Endodermal cell (in vitro differentiated cells): ENCODE measurements at regions not wholly inside any gene's neighbourhood (a gene's known extent, or its start where the extent isn't known, plus 50 kb on each side); places are given as distances from the start of the nearest gene placed in this dataset.

Source experiments
- DNase-seq: peaks from one replicate; pipeline ENCODE4 v3.0.0-alpha.2; 2017
- H3K27ac ChIP-seq: 2 replicates; pipeline ENCODE4 v1.5.1; 2013; ENCODE audit warnings: mild to moderate bottlenecking, low read depth, low read length, moderate library complexity
- H3K27me3 ChIP-seq: 2 replicates; pipeline ENCODE4 v1.6.1; 2013; ENCODE audit warnings: mild to moderate bottlenecking, low read length, moderate library complexity; ENCODE audit not compliant: insufficient read depth, control insufficient read depth, poor library complexity, severe bottlenecking
- H3K36me3 ChIP-seq: 2 replicates; pipeline ENCODE4 v1.7.0; 2013; ENCODE audit warnings: mild to moderate bottlenecking, low read length, moderate library complexity; ENCODE audit not compliant: control insufficient read depth, insufficient read depth
- H3K4me1 ChIP-seq: one replicate; pipeline ENCODE4 v1.7.0; 2013; ENCODE audit warnings: low read length; ENCODE audit not compliant: control insufficient read depth, insufficient read depth
- H3K4me3 ChIP-seq: 2 replicates; pipeline ENCODE4 v1.5.1; 2013; ENCODE audit warnings: mild to moderate bottlenecking, low read length, moderate library complexity
- H3K9ac ChIP-seq: 2 replicates; pipeline ENCODE4 v1.6.1; 2013; ENCODE audit warnings: mild to moderate bottlenecking, low read length, moderate library complexity; ENCODE audit not compliant: poor library complexity, severe bottlenecking; ENCODE audit errors: extremely low read depth
- H3K9me3 ChIP-seq: 2 replicates; pipeline ENCODE4 v1.6.1; 2013; ENCODE audit warnings: mild to moderate bottlenecking, low read length, moderate library complexity; ENCODE audit not compliant: control insufficient read depth
- H3K27ac Mint-ChIP-seq: 2 replicates; pipeline ENCODE4 v1.8.0; 2020; ENCODE audit warnings: mixed read lengths
- H3K27me3 Mint-ChIP-seq: 2 replicates; pipeline ENCODE4 v1.8.0; 2021; ENCODE audit warnings: mild to moderate bottlenecking, mixed read lengths; ENCODE audit not compliant: insufficient read depth
- H3K36me3 Mint-ChIP-seq: 2 replicates; pipeline ENCODE4 v1.8.0; 2020; ENCODE audit warnings: low read depth, mixed read lengths
- H3K4me1 Mint-ChIP-seq: 2 replicates; pipeline ENCODE4 v1.8.0; 2020; ENCODE audit warnings: mixed read lengths
- H3K4me3 Mint-ChIP-seq: 2 replicates; pipeline ENCODE4 v1.8.0; 2020; ENCODE audit warnings: mild to moderate bottlenecking, moderate library complexity, mixed read lengths
- H3K9me3 Mint-ChIP-seq: 2 replicates; pipeline ENCODE4 v1.8.0; 2020; ENCODE audit warnings: mild to moderate bottlenecking, mixed read lengths
- WGBS, 2 experiments: methylation state at CpG; one replicate each; pipeline versions ENCODE4 v1.1.5 to v1.1.7; 2013; ENCODE audit warnings: missing lambda C conversion rate in 2 of 2, mixed read lengths in 1 of 2; ENCODE audit not compliant: insufficient coverage in 1 of 2, insufficient read length in 1 of 2; 5-methylcytosine and 5-hydroxymethylcytosine counted together
- TF ChIP-seq, protein P1 (sequence below): fragments of 200-600 bp; sonication (generic); conservative IDR thresholded peaks from 2 replicates; pipeline ENCODE4 v1.5.0; 2021; ENCODE audit warnings: antibody characterized with exemption, mild to moderate bottlenecking

DNA sequence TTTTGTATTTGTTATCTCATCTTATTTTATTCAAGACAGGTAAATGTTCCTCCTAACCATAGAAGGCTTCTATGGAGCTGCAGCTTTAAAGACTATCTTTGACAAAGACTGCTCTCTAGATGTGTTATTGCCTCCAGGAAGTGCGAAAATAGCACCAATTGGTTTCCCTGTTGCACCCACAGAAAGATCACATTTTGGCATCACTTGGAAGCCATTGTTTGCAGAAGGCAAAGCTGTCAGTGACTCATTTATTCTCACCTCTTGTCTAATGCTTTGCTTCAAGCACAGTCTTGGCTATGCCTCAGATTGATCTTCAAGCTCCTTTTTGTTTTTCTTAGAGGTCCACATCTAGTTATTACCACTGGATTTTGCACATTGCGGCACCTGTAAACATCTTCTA lies 150.3 kb downstream of the PCDH7 start:
- no peaks in the 10 kb centered on the region for H3K36me3 ChIP-seq
- H3K27ac ChIP-seq: no peak overlapping the region
- peaks cover 11% of the 10 kb centered on the region for H3K36me3 Mint-ChIP-seq
- no peak overlapping the region for H3K27ac Mint-ChIP-seq
- H3K27me3 ChIP-seq: no peaks in the 10 kb centered on the region
- H3K27me3 Mint-ChIP-seq: no peaks in the 10 kb centered on the region
- WGBS, 2 experiments: 88 to 92% methylated on average over 1 to 2 of the region's 2 CpGs
- H3K9ac ChIP-seq: no peak overlapping the region
- H3K9me3 ChIP-seq: no peaks in the 10 kb centered on the region
- peaks cover 21% of the 10 kb centered on the region for H3K4me1 Mint-ChIP-seq
- no peak overlapping the region for H3K4me3 Mint-ChIP-seq
- TF ChIP-seq, protein P1, sequence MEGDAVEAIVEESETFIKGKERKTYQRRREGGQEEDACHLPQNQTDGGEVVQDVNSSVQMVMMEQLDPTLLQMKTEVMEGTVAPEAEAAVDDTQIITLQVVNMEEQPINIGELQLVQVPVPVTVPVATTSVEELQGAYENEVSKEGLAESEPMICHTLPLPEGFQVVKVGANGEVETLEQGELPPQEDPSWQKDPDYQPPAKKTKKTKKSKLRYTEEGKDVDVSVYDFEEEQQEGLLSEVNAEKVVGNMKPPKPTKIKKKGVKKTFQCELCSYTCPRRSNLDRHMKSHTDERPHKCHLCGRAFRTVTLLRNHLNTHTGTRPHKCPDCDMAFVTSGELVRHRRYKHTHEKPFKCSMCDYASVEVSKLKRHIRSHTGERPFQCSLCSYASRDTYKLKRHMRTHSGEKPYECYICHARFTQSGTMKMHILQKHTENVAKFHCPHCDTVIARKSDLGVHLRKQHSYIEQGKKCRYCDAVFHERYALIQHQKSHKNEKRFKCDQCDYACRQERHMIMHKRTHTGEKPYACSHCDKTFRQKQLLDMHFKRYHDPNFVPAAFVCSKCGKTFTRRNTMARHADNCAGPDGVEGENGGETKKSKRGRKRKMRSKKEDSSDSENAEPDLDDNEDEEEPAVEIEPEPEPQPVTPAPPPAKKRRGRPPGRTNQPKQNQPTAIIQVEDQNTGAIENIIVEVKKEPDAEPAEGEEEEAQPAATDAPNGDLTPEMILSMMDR: no peak
- no peak for DNase-seq
- H3K9me3 Mint-ChIP-seq: no peaks in the 10 kb centered on the region
- H3K4me1 ChIP-seq: peaks cover 3% of the 10 kb centered on the region
- no peak overlapping the region for H3K4me3 ChIP-seq

DNA sequence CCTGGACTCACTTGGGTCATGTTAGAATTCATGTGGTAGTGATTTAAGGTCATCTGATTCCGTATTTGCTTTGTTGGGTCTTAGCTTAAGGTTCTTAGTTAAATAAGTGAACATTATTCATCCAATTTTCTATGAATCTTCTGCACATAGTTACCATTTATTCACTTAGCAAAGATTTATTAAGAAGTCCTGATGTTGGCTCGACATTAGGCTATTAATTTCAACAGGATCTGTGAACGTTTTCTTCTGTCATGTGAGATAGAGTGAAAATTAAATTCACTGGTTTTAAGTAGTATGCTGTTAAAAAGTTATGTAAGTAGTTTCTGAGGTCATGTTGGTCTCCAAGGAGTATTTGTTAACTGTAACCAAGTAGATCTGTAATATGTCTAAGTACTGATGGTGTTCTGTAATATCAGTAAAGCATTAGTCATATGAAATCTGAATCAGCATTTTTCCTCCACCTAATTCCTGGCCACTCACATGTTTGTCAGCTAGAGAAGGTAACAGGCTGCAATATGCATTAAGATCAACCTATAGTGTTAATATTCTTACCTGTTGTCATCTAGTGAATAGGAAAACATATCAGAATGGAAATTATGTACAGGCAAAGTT lies 155.6 kb downstream of the PCDH7 start:
- DNase-seq: no peak
- H3K4me3 ChIP-seq: no peak overlapping the region
- TF ChIP-seq, protein P1: no peak
- H3K4me1 ChIP-seq: peaks cover 4% of the 10 kb centered on the region
- no peak overlapping the region for H3K27ac Mint-ChIP-seq
- H3K36me3 ChIP-seq: no peaks in the 10 kb centered on the region
- 89 to 91% methylated on average over 3 of the region's 3 CpGs for WGBS, 2 experiments
- H3K36me3 Mint-ChIP-seq: no peaks in the 10 kb centered on the region
- H3K9ac ChIP-seq: no peak overlapping the region
- peaks cover 7% of the 10 kb centered on the region for H3K4me1 Mint-ChIP-seq
- no peak overlapping the region for H3K4me3 Mint-ChIP-seq
- no peak overlapping the region for H3K27ac ChIP-seq
- H3K27me3 ChIP-seq: no peaks in the 10 kb centered on the region
- no peaks in the 10 kb centered on the region for H3K9me3 Mint-ChIP-seq
- H3K27me3 Mint-ChIP-seq: no peaks in the 10 kb centered on the region
- no peaks in the 10 kb centered on the region for H3K9me3 ChIP-seq

DNA sequence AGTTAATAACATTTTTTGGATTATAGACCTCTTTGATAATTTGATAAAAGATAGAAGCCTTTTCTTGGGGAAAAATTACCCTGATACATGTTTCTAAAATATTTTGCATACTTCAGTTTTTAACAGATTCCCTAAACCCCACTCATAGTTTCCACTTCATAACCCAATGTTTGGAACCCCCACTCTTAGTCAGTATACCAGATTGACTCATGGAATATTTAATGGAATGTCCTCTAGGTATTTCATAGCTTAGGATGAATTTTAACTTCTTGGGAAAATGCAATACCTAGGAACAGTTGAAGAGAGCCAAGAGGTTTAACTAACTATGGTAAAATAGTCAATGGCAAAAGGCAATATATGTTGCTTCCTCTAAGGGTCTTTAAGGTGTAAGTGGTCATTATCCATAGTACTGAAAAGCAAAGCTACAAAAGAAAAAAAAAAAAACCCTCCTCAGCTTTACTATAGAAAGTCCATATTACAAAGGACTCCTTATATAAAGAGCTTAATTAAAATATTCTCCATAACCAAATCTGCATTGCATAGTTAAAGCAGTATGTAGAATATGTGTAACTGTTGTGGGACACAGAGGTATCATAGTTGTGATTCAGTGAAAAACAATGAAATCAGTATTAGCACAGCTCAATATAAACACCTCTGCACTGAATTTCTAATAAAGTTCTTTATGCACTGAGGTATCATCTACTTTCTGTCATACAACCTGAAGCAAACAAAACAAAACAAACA lies 159.9 kb downstream of the PCDH7 start:
- no peaks in the 10 kb centered on the region for H3K9me3 ChIP-seq
- Mint-ChIP-seq H3K27me3 (no peaks in the 10 kb centered on the region), H3K9me3 (peaks cover under 1% of the 10 kb centered on the region), H3K4me1 (peaks cover 11% of the 10 kb centered on the region), H3K27ac (no peak overlapping the region), H3K4me3 (no peak overlapping the region), H3K36me3 (no peaks in the 10 kb centered on the region)
- H3K4me3 ChIP-seq: no peak overlapping the region
- H3K36me3 ChIP-seq: no peaks in the 10 kb centered on the region
- no peaks in the 10 kb centered on the region for H3K27me3 ChIP-seq
- DNase-seq: no peak
- H3K4me1 ChIP-seq: peaks cover 4% of the 10 kb centered on the region
- no peak overlapping the region for H3K9ac ChIP-seq
- H3K27ac ChIP-seq: no peak overlapping the region
- TF ChIP-seq, protein P1: no peak
